ENCODE measurements at regions not wholly inside any gene's neighbourhood (a gene's known extent, or its start where the extent isn't known, plus 50 kb on each side); places are given as distances from the start of the nearest gene placed in this dataset.

DNA sequence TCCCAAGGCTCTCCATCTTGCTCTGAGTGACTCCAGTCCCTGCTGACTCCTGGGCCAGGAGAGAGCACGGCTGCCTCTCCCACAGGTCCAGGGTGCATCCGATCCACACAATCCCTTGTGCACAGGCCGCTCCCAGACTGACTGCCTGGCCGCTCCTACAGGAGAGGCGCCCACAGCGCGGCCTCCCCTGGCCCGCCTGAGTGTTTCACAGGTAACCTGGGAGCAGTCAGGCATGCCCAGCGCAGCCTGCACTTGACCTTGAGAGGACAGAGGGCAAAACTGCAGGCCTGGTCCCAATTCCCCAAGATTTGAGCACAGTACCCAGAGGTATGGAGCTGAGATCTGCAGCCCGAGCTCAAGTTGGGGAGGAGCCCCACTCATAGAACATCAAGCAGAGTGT is 490.2 kb downstream of the CNTN6 start:
- TF ChIP-seq, protein P1, sequence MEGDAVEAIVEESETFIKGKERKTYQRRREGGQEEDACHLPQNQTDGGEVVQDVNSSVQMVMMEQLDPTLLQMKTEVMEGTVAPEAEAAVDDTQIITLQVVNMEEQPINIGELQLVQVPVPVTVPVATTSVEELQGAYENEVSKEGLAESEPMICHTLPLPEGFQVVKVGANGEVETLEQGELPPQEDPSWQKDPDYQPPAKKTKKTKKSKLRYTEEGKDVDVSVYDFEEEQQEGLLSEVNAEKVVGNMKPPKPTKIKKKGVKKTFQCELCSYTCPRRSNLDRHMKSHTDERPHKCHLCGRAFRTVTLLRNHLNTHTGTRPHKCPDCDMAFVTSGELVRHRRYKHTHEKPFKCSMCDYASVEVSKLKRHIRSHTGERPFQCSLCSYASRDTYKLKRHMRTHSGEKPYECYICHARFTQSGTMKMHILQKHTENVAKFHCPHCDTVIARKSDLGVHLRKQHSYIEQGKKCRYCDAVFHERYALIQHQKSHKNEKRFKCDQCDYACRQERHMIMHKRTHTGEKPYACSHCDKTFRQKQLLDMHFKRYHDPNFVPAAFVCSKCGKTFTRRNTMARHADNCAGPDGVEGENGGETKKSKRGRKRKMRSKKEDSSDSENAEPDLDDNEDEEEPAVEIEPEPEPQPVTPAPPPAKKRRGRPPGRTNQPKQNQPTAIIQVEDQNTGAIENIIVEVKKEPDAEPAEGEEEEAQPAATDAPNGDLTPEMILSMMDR (IDR thresholded peaks at IDR 0.05), result no peak
- no peak for TF ChIP-seq POLR2A (IDR thresholded peaks at IDR 0.05)

All from right lobe of liver (tissue), 4 donors.